ENCODE measurements at regions not wholly inside any gene's neighbourhood (a gene's known extent, or its start where the extent isn't known, plus 50 kb on each side); places are given as distances from the start of the nearest gene placed in this dataset.
A peak's percentile ranks its signal among the peaks of the same experiment; 100 is the strongest.
"Not testable (repeated sequence)": the region's sequence is repeated elsewhere in the genome, so short reads cannot be mapped to it uniquely, and the experiment has no call there.

DNA sequence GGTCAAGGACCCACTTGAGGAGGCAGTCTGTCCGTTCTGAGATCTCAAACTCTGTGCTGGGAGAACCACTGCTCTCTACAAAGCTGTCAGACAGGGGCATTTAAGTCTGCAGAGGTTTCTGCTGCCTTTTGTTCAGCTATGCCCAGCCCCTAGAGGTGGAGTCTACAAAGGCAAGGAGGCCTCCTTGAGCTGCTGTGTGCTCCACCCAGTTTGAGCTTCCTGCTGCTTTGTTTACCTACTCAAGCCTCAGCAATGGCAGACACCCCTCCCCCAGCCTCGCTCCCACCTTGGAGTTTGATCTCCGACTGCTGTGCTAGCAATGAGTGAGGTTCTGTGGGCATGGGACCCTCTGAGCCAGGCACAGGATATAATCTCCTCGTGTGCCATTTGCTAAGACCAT, 156.8 kb upstream of the ARPP21 start:
- H2BK5ac ChIP-seq (ENCODE audit: low read depth, low read length, poor library complexity); DNase-seq; H3K14ac ChIP-seq (ENCODE audit: low read length); H2BK12ac ChIP-seq (ENCODE audit: low read length); H4K12ac ChIP-seq (ENCODE audit: low read depth, low read length); H3K79me1 ChIP-seq (ENCODE audit: low read length); H2AFZ ChIP-seq (ENCODE audit: insufficient read depth, low read length, poor library complexity); H3K36me3 ChIP-seq (ENCODE audit: control insufficient read depth in 1 of 2, insufficient read depth in 2 of 2, low read length in 2 of 2); H3K9me3 ChIP-seq (ENCODE audit: insufficient read depth, low read depth, low read length); H3K4me2 ChIP-seq (ENCODE audit: low read length); H3K79me2 ChIP-seq (ENCODE audit: control insufficient read depth, insufficient read depth, low read length, poor library complexity); H3K9ac ChIP-seq (ENCODE audit: low read length); H3K18ac ChIP-seq (ENCODE audit: low read length); H3K4me1 ChIP-seq (ENCODE audit: control insufficient read depth in 1 of 2, insufficient read depth in 2 of 2, low read length in 2 of 2); H3K4ac ChIP-seq (ENCODE audit: low read depth, low read length); H3K27me3 ChIP-seq (ENCODE audit: insufficient read depth, low read length); H4K91ac ChIP-seq (ENCODE audit: low read depth, low read length); H2AK5ac ChIP-seq (ENCODE audit: low read length); H3K27ac ChIP-seq (ENCODE audit: low read depth, low read length); H3K4me3 ChIP-seq (ENCODE audit: low read depth, low read length); H3K23ac ChIP-seq (ENCODE audit: low read length); H4K8ac ChIP-seq (ENCODE audit: low read depth, low read length): not testable (repeated sequence)
- H2BK120ac ChIP-seq (ENCODE audit: insufficient read depth, low read length, poor library complexity): peak overlapping the region; percentile 33
- WGBS (ENCODE audit: extremely low coverage, insufficient coverage, insufficient read length): no CpG with 5 or more reads among the region's 4 CpGs

DNA sequence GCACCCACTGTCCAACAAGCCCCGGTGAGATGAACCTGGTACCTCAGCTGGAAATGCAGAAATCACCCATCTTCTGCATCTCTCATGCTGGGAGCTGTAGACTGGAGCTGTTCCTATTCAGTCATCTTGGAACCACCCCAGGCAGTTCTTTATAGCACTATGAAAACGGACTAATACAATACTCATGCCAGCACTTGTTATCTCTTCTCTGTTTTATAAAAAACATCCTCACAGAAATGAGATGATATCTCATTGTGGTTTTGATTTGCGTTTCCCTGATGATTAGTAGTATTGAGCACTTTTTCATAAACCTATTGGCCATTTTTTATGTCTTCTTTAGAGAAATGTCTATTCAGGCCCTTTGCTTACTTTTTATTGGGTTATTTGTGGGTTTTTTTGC, 156.2 kb upstream of the ARPP21 start:
- Histone ChIP-seq H3K4me3 (ENCODE audit: low read depth, low read length) (no peak overlapping the region), H3K79me2 (ENCODE audit: control insufficient read depth, insufficient read depth, low read length, poor library complexity) (no peaks in the 10 kb centered on the region), H3K4ac (ENCODE audit: low read depth, low read length) (no peak overlapping the region), H4K91ac (ENCODE audit: low read depth, low read length) (no peak overlapping the region), H3K9me3 (ENCODE audit: insufficient read depth, low read depth, low read length) (no peaks in the 10 kb centered on the region), H3K27ac (ENCODE audit: low read depth, low read length) (no peak overlapping the region), H3K4me2 (ENCODE audit: low read length) (no peak overlapping the region), H3K79me1 (ENCODE audit: low read length) (peaks cover 2% of the 10 kb centered on the region), H3K4me1 (ENCODE audit: control insufficient read depth in 1 of 2, insufficient read depth in 2 of 2, low read length in 2 of 2) (peaks cover 0 to 2% of the 10 kb centered on the region in 2 experiments), H2AFZ (ENCODE audit: insufficient read depth, low read length, poor library complexity) (no peak overlapping the region), H4K8ac (ENCODE audit: low read depth, low read length) (no peak overlapping the region), H3K27me3 (ENCODE audit: insufficient read depth, low read length) (no peaks in the 10 kb centered on the region), H3K36me3 (ENCODE audit: control insufficient read depth in 1 of 2, insufficient read depth in 2 of 2, low read length in 2 of 2) (no peaks in the 10 kb centered on the region), H3K14ac (ENCODE audit: low read length) (no peak overlapping the region), H2BK120ac (ENCODE audit: insufficient read depth, low read length, poor library complexity) (no peak overlapping the region), H2AK5ac (ENCODE audit: low read length) (no peak overlapping the region), H2BK5ac (ENCODE audit: low read depth, low read length, poor library complexity) (no peak overlapping the region), H2BK12ac (ENCODE audit: low read length) (no peak overlapping the region), H3K23ac (ENCODE audit: low read length) (no peak overlapping the region), H3K18ac (ENCODE audit: low read length) (no peak overlapping the region), H3K9ac (ENCODE audit: low read length) (no peak overlapping the region), H4K12ac (ENCODE audit: low read depth, low read length) (no peak overlapping the region)
- no peak for DNase-seq
- WGBS (ENCODE audit: extremely low coverage, insufficient coverage, insufficient read length): no CpG with 5 or more reads among the region's 3 CpGs

GRCh38 chr3:35484929-35485530, 154.3 kb upstream of the ARPP21 start:
- Histone ChIP-seq H3K18ac (ENCODE audit: low read length) (no peak overlapping the region), H3K9me3 (ENCODE audit: insufficient read depth, low read depth, low read length) (no peaks in the 10 kb centered on the region), H3K9ac (ENCODE audit: low read length) (no peak overlapping the region), H3K27me3 (ENCODE audit: insufficient read depth, low read length) (no peaks in the 10 kb centered on the region), H2AFZ (ENCODE audit: insufficient read depth, low read length, poor library complexity) (no peak overlapping the region), H2BK5ac (ENCODE audit: low read depth, low read length, poor library complexity) (no peak overlapping the region), H3K79me1 (ENCODE audit: low read length) (peaks cover 2% of the 10 kb centered on the region), H3K4me2 (ENCODE audit: low read length) (no peak overlapping the region), H2BK12ac (ENCODE audit: low read length) (no peak overlapping the region), H4K8ac (ENCODE audit: low read depth, low read length) (no peak overlapping the region), H3K14ac (ENCODE audit: low read length) (no peak overlapping the region), H3K36me3 (ENCODE audit: control insufficient read depth in 1 of 2, insufficient read depth in 2 of 2, low read length in 2 of 2) (no peaks in the 10 kb centered on the region), H3K23ac (ENCODE audit: low read length) (no peak overlapping the region), H2BK120ac (ENCODE audit: insufficient read depth, low read length, poor library complexity) (no peak overlapping the region), H2AK5ac (ENCODE audit: low read length) (no peak overlapping the region), H4K12ac (ENCODE audit: low read depth, low read length) (no peak overlapping the region), H4K91ac (ENCODE audit: low read depth, low read length) (no peak overlapping the region), H3K79me2 (ENCODE audit: control insufficient read depth, insufficient read depth, low read length, poor library complexity) (no peaks in the 10 kb centered on the region), H3K4me1 (ENCODE audit: control insufficient read depth in 1 of 2, insufficient read depth in 2 of 2, low read length in 2 of 2) (peaks cover 0 to 2% of the 10 kb centered on the region in 2 experiments), H3K4me3 (ENCODE audit: low read depth, low read length) (no peak overlapping the region), H3K4ac (ENCODE audit: low read depth, low read length) (no peak overlapping the region), H3K27ac (ENCODE audit: low read depth, low read length) (no peak overlapping the region)
- DNase-seq: no peak
- no CpG with 5 or more reads among the region's 1 CpG for WGBS (ENCODE audit: extremely low coverage, insufficient coverage, insufficient read length)

- Histone ChIP-seq H2BK12ac (ENCODE audit: low read length) (no peak overlapping the region), H3K23ac (ENCODE audit: low read length) (no peak overlapping the region), H4K8ac (ENCODE audit: low read depth, low read length) (no peak overlapping the region), H3K18ac (ENCODE audit: low read length) (no peak overlapping the region), H2AK5ac (ENCODE audit: low read length) (no peak overlapping the region), H3K9ac (ENCODE audit: low read length) (no peak overlapping the region), H3K79me1 (ENCODE audit: low read length) (peaks cover 2% of the 10 kb centered on the region), H4K12ac (ENCODE audit: low read depth, low read length) (no peak overlapping the region), H3K4ac (ENCODE audit: low read depth, low read length) (no peak overlapping the region), H3K27ac (ENCODE audit: low read depth, low read length) (no peak overlapping the region), H3K14ac (ENCODE audit: low read length) (no peak overlapping the region), H2BK120ac (ENCODE audit: insufficient read depth, low read length, poor library complexity) (peak overlapping the region; percentile 66), H2AFZ (ENCODE audit: insufficient read depth, low read length, poor library complexity) (no peak overlapping the region), H3K9me3 (ENCODE audit: insufficient read depth, low read depth, low read length) (no peaks in the 10 kb centered on the region), H3K4me3 (ENCODE audit: low read depth, low read length) (no peak overlapping the region), H3K36me3 (ENCODE audit: control insufficient read depth in 1 of 2, insufficient read depth in 2 of 2, low read length in 2 of 2) (no peaks in the 10 kb centered on the region), H4K91ac (ENCODE audit: low read depth, low read length) (no peak overlapping the region), H3K79me2 (ENCODE audit: control insufficient read depth, insufficient read depth, low read length, poor library complexity) (no peaks in the 10 kb centered on the region), H3K27me3 (ENCODE audit: insufficient read depth, low read length) (no peaks in the 10 kb centered on the region), H3K4me2 (ENCODE audit: low read length) (no peak overlapping the region), H2BK5ac (ENCODE audit: low read depth, low read length, poor library complexity) (no peak overlapping the region), H3K4me1 (ENCODE audit: control insufficient read depth in 1 of 2, insufficient read depth in 2 of 2, low read length in 2 of 2) (peaks cover 0 to 2% of the 10 kb centered on the region in 2 experiments)
- peak in 1 of 2 donors; percentile 48 for DNase-seq
- no CpG with 5 or more reads among the region's 1 CpG for WGBS (ENCODE audit: extremely low coverage, insufficient coverage, insufficient read length)
These were observed 153.0 kb upstream of the ARPP21 start for GRCh38 chr3:35486295-35486694.

All from trophoblast cell (in vitro differentiated cells and primary cell).